T-helper 1 cell treated with Interleukin-12 subunit alpha and Interleukin-12 subunit beta and Interleukin-4 antibody, amounts not matched to agents 30 μg/mL and 1 μg/mL, for 36 hours (primary cell): ENCODE measurements at regions not wholly inside any gene's neighbourhood (a gene's known extent, or its start where the extent isn't known, plus 50 kb on each side); places are given as distances from the start of the nearest gene placed in this dataset.

Experiments
- H3K27ac Mint-ChIP-seq: one replicate; pipeline ENCODE4 v1.8.0; 2021; ENCODE audit warnings: mild to moderate bottlenecking, mixed read lengths
- H3K27me3 Mint-ChIP-seq: one replicate; pipeline ENCODE4 v1.8.0; 2021; ENCODE audit warnings: low read depth, mixed read lengths
- H3K36me3 Mint-ChIP-seq: one replicate; pipeline ENCODE4 v1.8.0; 2021; ENCODE audit warnings: low read depth, mixed read lengths
- H3K4me1 Mint-ChIP-seq: one replicate; pipeline ENCODE4 v1.8.0; 2021; ENCODE audit warnings: low read depth, mixed read lengths
- H3K4me3 Mint-ChIP-seq: one replicate; pipeline ENCODE4 v1.8.0; 2021; ENCODE audit warnings: mild to moderate bottlenecking, moderate library complexity, mixed read lengths
- H3K9me3 Mint-ChIP-seq: one replicate; pipeline ENCODE4 v1.8.0; 2021; ENCODE audit warnings: mixed read lengths

DNA sequence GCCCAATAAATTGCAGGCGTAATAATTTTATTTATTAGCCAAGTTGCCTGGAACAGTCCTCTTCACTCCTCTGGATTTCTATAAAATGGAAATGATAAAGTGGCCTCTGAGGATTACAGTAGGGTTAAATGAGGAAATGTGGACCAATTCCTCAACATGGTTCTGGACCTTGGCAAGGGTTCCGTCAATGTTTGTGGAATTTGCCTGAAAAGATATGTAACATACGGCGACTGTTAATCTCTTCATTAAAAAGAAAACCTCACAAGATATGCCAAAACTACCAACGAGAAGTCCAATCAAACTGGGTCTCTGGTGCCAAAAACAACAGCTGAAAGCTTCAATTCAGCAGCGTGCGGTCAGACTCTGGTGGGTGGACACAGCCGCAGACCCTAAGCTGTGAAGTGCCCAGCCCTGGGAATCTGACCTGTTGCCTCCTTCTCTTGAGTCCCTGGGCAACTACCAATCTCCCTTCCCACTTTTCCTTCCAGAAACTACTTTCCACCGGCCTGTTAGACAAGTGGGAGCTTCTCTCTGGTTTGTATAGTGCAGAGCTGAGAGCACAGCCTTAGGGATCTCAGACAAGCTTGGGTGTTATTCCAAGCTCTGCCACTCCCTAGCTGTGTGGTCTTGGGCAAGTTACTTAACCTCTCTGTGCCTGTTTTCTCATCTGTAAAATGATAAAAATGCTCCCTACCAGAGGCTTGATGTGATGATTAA is 190.5 kb upstream of the GSC start:
- Mint-ChIP-seq H3K9me3 (no peaks in the 10 kb centered on the region), H3K4me3 (no peak overlapping the region), H3K4me1 (no peaks in the 10 kb centered on the region), H3K27ac (no peak overlapping the region), H3K27me3 (peaks cover 13% of the 10 kb centered on the region), H3K36me3 (no peaks in the 10 kb centered on the region)

DNA sequence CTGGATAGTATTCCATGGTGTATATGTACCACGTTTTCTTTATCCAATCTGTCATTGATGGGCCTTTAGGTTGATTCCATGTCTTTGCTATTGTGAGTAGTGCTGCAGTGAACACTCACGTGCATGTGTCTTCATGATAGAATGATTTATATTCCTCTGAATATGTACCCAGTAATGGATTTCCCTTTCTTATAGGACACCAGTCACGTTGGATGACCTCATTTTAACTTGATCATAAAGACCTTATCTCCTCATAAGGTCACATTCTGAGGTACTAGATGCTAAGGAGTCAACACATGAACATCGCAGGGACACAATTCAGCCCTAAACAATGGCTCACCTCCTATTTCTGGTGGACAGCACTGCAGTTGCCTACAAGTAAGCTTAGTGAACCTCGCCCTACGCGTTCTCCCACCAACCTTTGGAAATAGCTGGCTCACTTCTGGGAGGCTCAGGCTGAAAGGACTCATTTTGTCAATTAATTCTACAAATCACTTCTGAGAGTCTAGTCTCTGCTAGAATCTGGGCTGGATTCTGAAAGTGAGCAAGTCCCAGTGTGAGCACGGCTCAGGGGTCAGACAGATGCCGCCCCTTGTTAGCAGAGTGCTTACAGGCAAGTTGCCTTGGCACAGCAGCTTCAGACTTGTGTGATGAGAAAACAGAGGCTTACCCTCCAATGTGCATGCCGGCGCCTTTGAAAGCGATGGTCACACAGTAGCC is 183.8 kb upstream of the GSC start:
- Mint-ChIP-seq H3K4me1 (no peaks in the 10 kb centered on the region), H3K9me3 (no peaks in the 10 kb centered on the region), H3K36me3 (no peaks in the 10 kb centered on the region), H3K27me3 (peaks cover 16% of the 10 kb centered on the region), H3K27ac (no peak overlapping the region), H3K4me3 (no peak overlapping the region)

DNA sequence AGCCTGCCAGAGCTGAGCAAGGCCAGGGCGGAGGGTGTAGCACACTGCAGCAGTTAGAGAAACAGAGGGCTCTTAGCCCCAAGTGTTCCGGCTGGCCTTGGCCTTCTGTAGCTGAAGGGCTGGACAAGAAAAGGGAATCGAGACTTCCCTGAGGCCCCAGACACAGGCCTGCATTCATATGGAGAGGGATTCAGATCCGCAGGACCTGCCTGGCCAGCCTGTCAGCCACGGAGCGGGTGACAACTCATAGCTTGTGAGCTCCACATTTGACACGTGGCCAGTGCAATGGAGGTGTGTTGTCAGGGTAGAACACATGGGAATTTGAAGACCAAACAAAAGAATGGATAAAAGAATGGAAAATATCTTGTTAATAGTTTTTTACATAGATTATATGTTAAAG is 182.2 kb upstream of the GSC start:
- H3K9me3 Mint-ChIP-seq, result no peaks in the 10 kb centered on the region
- no peak overlapping the region for H3K27ac Mint-ChIP-seq
- no peak overlapping the region for H3K4me3 Mint-ChIP-seq
- H3K4me1 Mint-ChIP-seq, result no peaks in the 10 kb centered on the region
- no peaks in the 10 kb centered on the region for H3K36me3 Mint-ChIP-seq
- H3K27me3 Mint-ChIP-seq, result peaks cover 17% of the 10 kb centered on the region

DNA sequence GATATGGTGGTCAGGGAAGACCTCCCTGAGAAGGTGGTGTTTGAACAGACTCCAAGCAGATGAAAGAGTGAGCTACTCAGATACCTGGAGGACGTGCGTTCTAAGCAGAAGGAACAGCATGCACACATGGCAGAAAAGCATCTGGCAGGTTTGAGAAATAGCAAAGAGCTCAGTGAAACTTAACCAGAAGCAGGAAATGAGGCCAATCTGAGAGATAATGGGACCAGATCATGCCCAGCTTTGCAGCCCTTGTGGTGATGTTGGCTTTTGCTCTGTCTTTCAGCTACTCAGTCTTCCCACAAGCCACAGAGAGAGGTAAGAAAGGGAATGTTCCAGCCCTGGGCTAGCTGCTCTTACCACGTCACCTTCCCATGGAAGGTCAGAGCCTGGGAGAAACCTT is 176.3 kb upstream of the GSC start:
- H3K4me3 Mint-ChIP-seq, result peak overlapping the region; percentile 19
- H3K27me3 Mint-ChIP-seq, result peaks cover 10% of the 10 kb centered on the region
- peak overlapping the region; percentile 51 for H3K27ac Mint-ChIP-seq
- peaks cover 11% of the 10 kb centered on the region for H3K4me1 Mint-ChIP-seq
- no peaks in the 10 kb centered on the region for H3K36me3 Mint-ChIP-seq
- no peaks in the 10 kb centered on the region for H3K9me3 Mint-ChIP-seq

DNA sequence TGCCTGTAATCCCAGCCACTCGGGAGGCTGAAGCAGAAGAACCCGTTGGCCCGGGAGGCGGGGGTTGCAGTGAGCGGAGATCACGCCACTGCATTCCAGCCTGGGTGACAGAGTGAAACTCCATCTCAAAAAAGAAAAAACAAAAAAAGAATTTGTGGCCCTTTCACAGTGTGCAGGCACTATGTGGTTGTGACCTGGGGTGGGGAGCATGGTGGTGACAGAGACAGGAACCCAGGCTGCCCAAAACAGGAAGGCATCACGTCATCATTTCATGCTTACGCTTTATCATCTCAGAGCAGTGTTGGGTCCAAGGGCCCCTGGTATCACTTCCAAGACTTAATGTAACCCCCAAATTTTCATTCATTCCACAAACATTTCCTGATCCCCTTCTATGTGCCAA is 175.7 kb upstream of the GSC start:
- H3K27ac Mint-ChIP-seq, result peak overlapping the region; percentile 52
- H3K4me3 Mint-ChIP-seq, result peak overlapping the region; percentile 33

DNA sequence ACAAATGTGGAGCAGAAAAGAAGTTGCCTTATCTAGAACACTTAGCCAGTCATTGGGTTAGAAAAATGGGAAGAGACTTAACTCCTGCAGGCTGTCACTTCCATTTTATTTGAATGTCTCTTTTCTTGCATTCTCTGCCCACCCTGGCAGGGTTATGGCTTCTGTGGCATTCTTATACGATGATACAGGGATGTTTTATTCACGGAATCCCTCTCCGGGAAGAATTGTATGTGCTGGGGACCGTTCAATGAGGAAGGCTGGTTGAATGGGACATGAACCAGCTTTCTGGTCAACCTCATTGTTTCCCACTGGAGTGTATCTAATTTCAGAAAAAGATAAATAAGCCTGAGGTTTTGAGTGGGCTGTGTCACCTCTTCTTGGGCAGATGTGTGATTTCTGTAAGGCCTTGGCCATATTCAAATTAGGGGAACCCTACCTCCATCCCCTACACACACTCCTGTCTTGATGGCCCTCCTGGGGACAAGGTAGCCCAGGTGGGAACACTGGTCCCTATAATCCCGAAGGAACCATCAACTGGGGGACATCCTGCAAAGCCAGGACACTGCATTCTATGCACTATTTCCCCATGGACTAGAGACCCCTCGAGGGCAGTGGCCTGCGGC is 174.8 kb upstream of the GSC start:
- Mint-ChIP-seq H3K4me1 (peaks cover 11% of the 10 kb centered on the region), H3K36me3 (no peaks in the 10 kb centered on the region), H3K27ac (no peak overlapping the region), H3K4me3 (no peak overlapping the region), H3K9me3 (no peaks in the 10 kb centered on the region), H3K27me3 (peaks cover 7% of the 10 kb centered on the region)

More for the DNA sequence above, 175.7 kb upstream of the GSC start:
- no peaks in the 10 kb centered on the region for H3K36me3 Mint-ChIP-seq
- H3K4me1 Mint-ChIP-seq, result peaks cover 11% of the 10 kb centered on the region
- H3K27me3 Mint-ChIP-seq, result peaks cover 10% of the 10 kb centered on the region
- H3K9me3 Mint-ChIP-seq, result no peaks in the 10 kb centered on the region

DNA sequence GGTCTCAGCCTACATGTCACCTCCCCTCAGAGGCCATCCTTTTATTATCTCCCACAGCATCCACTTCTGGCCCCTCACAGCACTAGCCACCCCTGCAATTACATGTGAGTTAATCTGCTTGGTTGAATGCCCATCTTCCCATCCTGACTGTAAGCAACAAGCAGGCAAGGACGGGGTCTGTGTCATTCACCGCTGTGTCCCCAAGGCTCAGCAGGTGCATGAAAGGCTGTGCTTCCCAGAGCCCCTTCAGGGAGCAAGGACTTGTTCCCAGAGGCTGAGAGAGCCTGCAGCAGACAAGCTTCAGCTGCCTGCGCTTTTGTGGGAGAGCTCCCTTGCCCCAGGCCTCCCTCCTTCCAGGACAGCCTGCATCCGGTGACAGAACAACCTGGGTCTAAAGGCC is 172.7 kb upstream of the GSC start:
- Mint-ChIP-seq H3K9me3 (no peaks in the 10 kb centered on the region), H3K4me3 (no peak overlapping the region), H3K4me1 (peaks cover 11% of the 10 kb centered on the region), H3K27ac (no peak overlapping the region), H3K36me3 (no peaks in the 10 kb centered on the region), H3K27me3 (no peaks in the 10 kb centered on the region)

GRCh38 chr14:94941311-94941710 is 171.4 kb upstream of the GSC start:
- Mint-ChIP-seq H3K4me1 (peaks cover 8% of the 10 kb centered on the region), H3K36me3 (no peaks in the 10 kb centered on the region), H3K4me3 (no peak overlapping the region), H3K27ac (no peak overlapping the region), H3K27me3 (no peaks in the 10 kb centered on the region), H3K9me3 (no peaks in the 10 kb centered on the region)

DNA sequence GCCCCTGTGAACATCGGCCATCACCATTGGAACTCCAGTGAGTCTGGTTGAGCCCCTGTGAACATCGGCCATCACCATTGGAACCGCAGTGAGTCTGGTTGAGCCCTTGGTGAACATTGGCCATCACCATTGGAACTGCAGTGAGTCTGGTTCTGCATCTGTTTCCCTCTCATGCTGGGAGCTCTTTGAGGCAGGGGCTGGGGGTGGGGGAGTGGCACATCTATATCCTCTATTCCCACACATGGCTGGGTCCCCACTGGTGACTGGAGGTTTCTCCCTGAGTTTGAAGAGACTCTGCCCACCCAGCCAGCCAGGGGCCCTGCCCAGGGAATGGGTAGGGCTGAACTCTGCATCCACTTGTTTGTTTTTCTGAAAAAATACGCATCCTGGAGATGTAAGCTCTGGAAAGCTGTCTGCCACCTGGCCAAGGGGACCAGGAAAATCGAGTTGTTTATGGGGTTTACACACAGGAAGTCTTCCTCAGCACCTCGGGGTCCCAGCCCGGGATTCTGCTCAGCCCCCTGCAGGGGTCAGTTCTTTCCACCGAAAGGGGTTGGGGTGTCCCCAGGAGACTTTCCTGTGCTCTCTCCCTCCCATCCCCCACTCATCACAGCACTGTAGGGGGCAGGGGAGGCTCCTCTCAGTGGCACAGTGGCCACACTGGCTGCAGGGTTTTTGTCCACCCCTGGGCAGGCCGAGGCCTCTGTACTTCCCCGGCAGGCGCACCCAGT is 170.5 kb upstream of the GSC start:
- Mint-ChIP-seq H3K36me3 (no peaks in the 10 kb centered on the region), H3K4me3 (no peak overlapping the region), H3K27me3 (no peaks in the 10 kb centered on the region), H3K27ac (no peak overlapping the region), H3K9me3 (no peaks in the 10 kb centered on the region), H3K4me1 (peaks cover under 1% of the 10 kb centered on the region)

- Mint-ChIP-seq H3K36me3 (no peaks in the 10 kb centered on the region), H3K27me3 (no peaks in the 10 kb centered on the region), H3K4me3 (no peak overlapping the region), H3K27ac (no peak overlapping the region), H3K9me3 (no peaks in the 10 kb centered on the region), H3K4me1 (no peaks in the 10 kb centered on the region)
These were observed 168.1 kb upstream of the GSC start for GRCh38 chr14:94938016-94938415.

DNA sequence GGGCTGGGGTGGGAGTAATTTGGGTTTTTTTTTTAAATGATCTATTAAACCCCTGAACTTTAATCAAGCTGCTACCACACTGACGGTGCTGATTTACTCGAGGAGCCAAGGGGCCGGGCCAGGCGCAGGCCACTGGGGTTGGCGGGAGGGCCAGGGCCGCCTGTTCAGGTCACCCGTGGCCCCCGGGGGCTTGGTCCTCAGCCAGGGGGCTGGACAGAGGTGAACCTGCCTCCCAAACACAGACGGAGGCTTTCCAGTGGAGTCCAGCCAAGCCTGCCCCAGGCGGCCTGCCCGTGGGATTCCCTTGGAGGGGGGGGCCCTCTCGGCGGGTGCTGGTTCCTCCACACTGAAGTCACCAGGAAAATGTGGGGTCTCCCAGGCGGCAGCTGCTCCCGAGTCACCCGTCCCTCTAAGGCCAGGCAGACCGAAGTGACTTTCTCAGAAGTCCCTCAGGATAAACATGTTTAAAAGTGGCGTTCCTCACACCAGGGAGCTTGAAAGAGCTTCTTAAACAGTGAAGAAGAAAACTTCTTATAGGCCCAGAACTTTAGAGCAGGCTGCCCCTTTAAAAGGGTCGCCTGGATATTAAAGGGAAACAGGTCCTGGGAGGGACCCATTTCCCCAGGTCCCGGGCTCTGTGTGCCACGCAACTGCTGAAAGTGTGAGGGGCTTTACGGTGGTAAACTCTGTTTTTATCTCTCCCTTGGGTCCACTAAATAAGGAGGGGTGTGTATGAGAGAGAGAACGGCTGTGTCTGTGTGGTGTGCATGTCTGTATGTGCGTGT is 167.2 kb upstream of the GSC start:
- no peaks in the 10 kb centered on the region for H3K36me3 Mint-ChIP-seq
- H3K9me3 Mint-ChIP-seq, result no peaks in the 10 kb centered on the region
- H3K4me1 Mint-ChIP-seq, result no peaks in the 10 kb centered on the region
- no peaks in the 10 kb centered on the region for H3K27me3 Mint-ChIP-seq
- H3K27ac Mint-ChIP-seq, result no peak overlapping the region
- no peak overlapping the region for H3K4me3 Mint-ChIP-seq

DNA sequence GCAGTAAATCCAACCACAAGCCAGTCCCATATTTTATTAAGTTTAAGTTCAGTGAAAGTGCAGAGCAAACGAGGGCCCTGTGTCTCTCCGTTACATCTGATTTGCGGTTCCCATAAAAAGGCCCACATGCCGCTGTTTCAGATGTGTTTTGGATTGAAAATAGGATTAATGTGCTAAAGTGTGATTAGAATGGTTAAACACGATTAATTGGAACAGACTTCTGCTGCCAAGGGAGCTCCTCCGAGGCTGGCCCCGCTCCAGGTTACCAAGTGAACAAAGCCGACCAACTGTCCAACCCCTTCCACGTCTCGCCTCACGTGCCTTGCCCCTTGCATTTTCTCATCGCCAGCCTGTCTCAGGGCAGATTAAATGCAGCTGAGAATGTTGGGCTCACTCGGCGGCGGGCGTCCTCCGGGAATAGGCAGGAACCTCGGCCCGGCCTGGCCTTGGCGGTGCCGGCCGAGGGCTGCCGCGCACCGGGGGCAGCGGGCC is 166.5 kb upstream of the GSC start:
- H3K9me3 Mint-ChIP-seq, result no peaks in the 10 kb centered on the region
- H3K36me3 Mint-ChIP-seq, result no peaks in the 10 kb centered on the region
- no peaks in the 10 kb centered on the region for H3K27me3 Mint-ChIP-seq

DNA sequence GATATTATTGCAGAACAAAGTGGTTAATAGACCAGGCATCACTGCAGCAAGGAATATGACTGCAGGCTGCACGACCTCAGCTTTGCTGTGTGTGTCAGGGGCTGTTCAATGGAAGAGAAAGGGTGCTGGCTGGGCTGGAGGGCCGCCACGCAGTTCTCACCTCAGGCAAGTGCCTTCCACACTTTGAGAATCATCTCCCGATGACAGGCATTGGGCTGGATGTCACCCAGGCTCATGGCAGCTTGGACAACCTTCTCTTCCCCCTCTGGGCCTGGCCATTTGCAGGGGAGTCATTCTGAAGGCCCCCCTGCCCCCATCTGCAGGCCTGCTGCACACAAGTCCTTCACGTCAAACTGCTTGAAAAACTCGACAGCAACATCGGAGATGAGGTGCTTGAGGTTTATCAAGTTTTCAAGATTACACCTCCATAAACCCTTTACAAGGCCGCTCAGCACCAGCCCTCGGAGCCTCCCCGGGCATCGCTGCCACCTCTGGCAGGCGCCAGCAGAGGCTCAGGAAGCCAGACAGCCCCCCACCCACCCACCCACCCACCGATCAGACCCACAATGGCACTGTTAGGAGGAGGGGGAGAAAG is 165.9 kb upstream of the GSC start:
- H3K4me1 Mint-ChIP-seq, result no peaks in the 10 kb centered on the region

More for the DNA sequence above, 166.5 kb upstream of the GSC start:
- Mint-ChIP-seq H3K27ac (no peak overlapping the region), H3K4me1 (no peaks in the 10 kb centered on the region), H3K4me3 (no peak overlapping the region)

More for the DNA sequence above, 165.9 kb upstream of the GSC start:
- no peak overlapping the region for H3K27ac Mint-ChIP-seq
- no peaks in the 10 kb centered on the region for H3K9me3 Mint-ChIP-seq
- H3K36me3 Mint-ChIP-seq, result no peaks in the 10 kb centered on the region
- H3K4me3 Mint-ChIP-seq, result no peak overlapping the region
- no peaks in the 10 kb centered on the region for H3K27me3 Mint-ChIP-seq
